Effector memory CD4-positive, alpha-beta T cell (primary cell): ENCODE measurements at regions not wholly inside any gene's neighbourhood (a gene's known extent, or its start where the extent isn't known, plus 50 kb on each side); places are given as distances from the start of the nearest gene placed in this dataset.
"Not testable (repeated sequence)": the region's sequence is repeated elsewhere in the genome, so short reads cannot be mapped to it uniquely, and the experiment has no call there.

ENCODE experiments used
- DNase-seq, 3 donors: peaks; one replicate each; pipeline ENCODE4 v3.0.0-alpha.2; 2020
- H3K27ac ChIP-seq: 2 replicates; pipeline ENCODE4 v1.7.0; 2013; ENCODE audit warnings: mild to moderate bottlenecking, low read length, moderate library complexity; ENCODE audit not compliant: insufficient read depth, poor library complexity, severe bottlenecking
- H3K27me3 ChIP-seq: replicated peaks from 2 replicates; pipeline ENCODE4 v1.7.0; 2013; ENCODE audit warnings: mild to moderate bottlenecking, low read length; ENCODE audit not compliant: insufficient read depth, control insufficient read depth, poor library complexity, severe bottlenecking
- H3K36me3 ChIP-seq: 2 replicates; pipeline ENCODE4 v1.7.0; 2013; ENCODE audit warnings: mild to moderate bottlenecking, low read length, moderate library complexity; ENCODE audit not compliant: control insufficient read depth, insufficient read depth
- H3K4me1 ChIP-seq: 2 replicates; pipeline ENCODE4 v1.7.0; 2013; ENCODE audit warnings: low read length, mild to moderate bottlenecking; ENCODE audit not compliant: control insufficient read depth, insufficient read depth, poor library complexity, severe bottlenecking
- H3K4me3 ChIP-seq: 2 replicates; pipeline ENCODE4 v1.7.0; 2013; ENCODE audit warnings: low read length, low read depth, mild to moderate bottlenecking; ENCODE audit not compliant: insufficient read depth, poor library complexity, severe bottlenecking
- H3K9me3 ChIP-seq: 2 replicates; pipeline ENCODE4 v1.7.0; 2013; ENCODE audit warnings: mild to moderate bottlenecking, low read length, moderate library complexity; ENCODE audit not compliant: control insufficient read depth

- Histone ChIP-seq H3K9me3 (no peaks in the 10 kb centered on the region), H3K4me3 (no peak overlapping the region), H3K27ac (no peak overlapping the region), H3K36me3 (no peaks in the 10 kb centered on the region), H3K4me1 (no peaks in the 10 kb centered on the region), H3K27me3 (no peaks in the 10 kb centered on the region)
- no peak for DNase-seq
Measured at GRCh38 chr6:137570393-137570792, 76.2 kb upstream of the OLIG3 start.

GRCh38 chr6:137571854-137572253, 77.7 kb upstream of the OLIG3 start:
- H3K36me3 ChIP-seq: no peaks in the 10 kb centered on the region
- H3K4me1 ChIP-seq: no peaks in the 10 kb centered on the region
- DNase-seq: peak; percentile 26 to 37 (median 29)
- H3K27ac ChIP-seq: no peak overlapping the region
- H3K9me3 ChIP-seq: no peaks in the 10 kb centered on the region
- H3K27me3 ChIP-seq: no peaks in the 10 kb centered on the region
- no peak overlapping the region for H3K4me3 ChIP-seq

- DNase-seq: no peak
- H3K9me3 ChIP-seq: no peaks in the 10 kb centered on the region
- no peak overlapping the region for H3K4me3 ChIP-seq
- no peak overlapping the region for H3K27ac ChIP-seq
- no peaks in the 10 kb centered on the region for H3K36me3 ChIP-seq
- H3K27me3 ChIP-seq: no peaks in the 10 kb centered on the region
- no peaks in the 10 kb centered on the region for H3K4me1 ChIP-seq
Measured at GRCh38 chr6:137573739-137574138, 79.5 kb upstream of the OLIG3 start.

- no peak for DNase-seq
- no peak overlapping the region for H3K4me3 ChIP-seq
- H3K9me3 ChIP-seq: no peaks in the 10 kb centered on the region
- H3K27me3 ChIP-seq: no peaks in the 10 kb centered on the region
- no peaks in the 10 kb centered on the region for H3K36me3 ChIP-seq
- H3K27ac ChIP-seq: no peak overlapping the region
- H3K4me1 ChIP-seq: no peaks in the 10 kb centered on the region
Measured at GRCh38 chr6:137579612-137580011, 85.4 kb upstream of the OLIG3 start.

GRCh38 chr6:137581019-137581707, 87.0 kb upstream of the OLIG3 start:
- DNase-seq: no peak
- no peaks in the 10 kb centered on the region for H3K27me3 ChIP-seq
- no peak overlapping the region for H3K27ac ChIP-seq
- no peaks in the 10 kb centered on the region for H3K4me1 ChIP-seq
- no peaks in the 10 kb centered on the region for H3K36me3 ChIP-seq
- no peak overlapping the region for H3K4me3 ChIP-seq
- H3K9me3 ChIP-seq: no peaks in the 10 kb centered on the region

DNA sequence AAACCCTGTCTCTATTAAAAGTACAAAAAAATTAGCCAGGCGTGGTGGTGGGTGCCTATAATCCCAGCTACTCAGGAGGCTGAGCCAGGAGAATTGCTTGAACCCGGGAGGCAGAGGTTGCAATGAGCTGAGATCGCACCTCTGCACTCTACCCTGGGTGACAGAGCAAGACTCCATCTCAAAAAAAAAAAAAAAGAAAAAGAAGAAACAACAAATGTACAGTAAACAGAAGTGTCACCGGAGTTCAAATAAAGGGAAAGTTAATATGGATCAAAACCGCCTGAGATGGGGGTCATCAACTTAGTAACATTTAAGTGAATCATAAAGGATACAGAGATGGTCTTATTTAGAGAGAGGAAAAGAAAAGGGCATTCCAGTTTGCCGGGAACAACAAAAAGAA, 89.3 kb upstream of the OLIG3 start:
- H3K27me3 ChIP-seq, H3K4me3 ChIP-seq, H3K36me3 ChIP-seq, H3K9me3 ChIP-seq, H3K27ac ChIP-seq, DNase-seq, H3K4me1 ChIP-seq: not testable (repeated sequence)

GRCh38 chr6:137588472-137588871, 94.3 kb upstream of the OLIG3 start:
- H3K4me1 ChIP-seq: no peaks in the 10 kb centered on the region
- no peaks in the 10 kb centered on the region for H3K36me3 ChIP-seq
- H3K27ac ChIP-seq: no peak overlapping the region
- H3K9me3 ChIP-seq: peaks cover 6% of the 10 kb centered on the region
- H3K27me3 ChIP-seq: no peaks in the 10 kb centered on the region
- no peak overlapping the region for H3K4me3 ChIP-seq
- no peak for DNase-seq

GRCh38 chr6:137589067-137589848, 95.1 kb upstream of the OLIG3 start:
- DNase-seq: peak; percentile 48 to 54 (median 51)
- peaks cover 6% of the 10 kb centered on the region for H3K9me3 ChIP-seq
- no peak overlapping the region for H3K4me3 ChIP-seq
- no peaks in the 10 kb centered on the region for H3K4me1 ChIP-seq
- H3K27me3 ChIP-seq: no peaks in the 10 kb centered on the region
- H3K27ac ChIP-seq: no peak overlapping the region
- H3K36me3 ChIP-seq: no peaks in the 10 kb centered on the region

DNA sequence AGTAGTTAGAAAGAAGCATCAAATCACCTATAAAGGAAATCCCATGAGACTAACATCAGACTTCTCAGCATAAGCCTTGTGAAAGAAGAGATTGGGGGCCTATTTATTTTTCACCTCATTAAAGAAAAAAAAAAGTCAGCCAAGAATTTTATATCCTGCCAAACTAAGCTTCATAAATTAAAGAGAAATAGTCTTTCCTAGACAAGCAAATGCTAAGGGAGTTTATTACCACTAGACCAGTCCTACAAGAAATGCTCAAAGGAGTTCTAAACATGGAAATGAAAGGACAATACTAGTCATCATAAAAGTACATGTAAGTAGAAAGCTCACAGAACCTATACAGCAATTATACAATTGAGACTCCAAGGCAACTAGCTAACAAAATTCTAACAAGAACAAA, 96.5 kb upstream of the OLIG3 start:
- Histone ChIP-seq H3K4me3 (no peak overlapping the region), H3K36me3 (no peaks in the 10 kb centered on the region), H3K27me3 (no peaks in the 10 kb centered on the region), H3K4me1 (no peaks in the 10 kb centered on the region), H3K9me3 (peaks cover 6% of the 10 kb centered on the region), H3K27ac (no peak overlapping the region)
- no peak for DNase-seq

GRCh38 chr6:137601471-137601870, 107.3 kb upstream of the OLIG3 start:
- Histone ChIP-seq H3K4me3 (no peak overlapping the region), H3K4me1 (no peaks in the 10 kb centered on the region), H3K27me3 (peaks cover 3% of the 10 kb centered on the region), H3K36me3 (no peaks in the 10 kb centered on the region), H3K27ac (no peak overlapping the region), H3K9me3 (no peaks in the 10 kb centered on the region)
- no peak for DNase-seq
